Fibroblast of the aortic adventitia (primary cell): ENCODE measurements at regions not wholly inside any gene's neighbourhood (a gene's known extent, or its start where the extent isn't known, plus 50 kb on each side); places are given as distances from the start of the nearest gene placed in this dataset.
A peak's percentile ranks its signal among the peaks of the same experiment; 100 is the strongest.

ENCODE experiments used
- DNase-seq: peaks from one replicate; pipeline ENCODE4 v3.0.0-alpha.2; 2010; ENCODE audit warnings: low read depth
- H3K4me3 ChIP-seq: 2 replicates; pipeline ENCODE4 v1.5.1; 2011; ENCODE audit warnings: low read depth, mild to moderate bottlenecking, control low read depth, low read length, moderate library complexity
- CTCF ChIP-seq: IDR thresholded peaks from 2 replicates; pipeline ENCODE4 v1.5.1; 2011; ENCODE audit warnings: mild to moderate bottlenecking, low read length, control low read depth, inconsistent platforms; ENCODE audit not compliant: insufficient read depth

DNA sequence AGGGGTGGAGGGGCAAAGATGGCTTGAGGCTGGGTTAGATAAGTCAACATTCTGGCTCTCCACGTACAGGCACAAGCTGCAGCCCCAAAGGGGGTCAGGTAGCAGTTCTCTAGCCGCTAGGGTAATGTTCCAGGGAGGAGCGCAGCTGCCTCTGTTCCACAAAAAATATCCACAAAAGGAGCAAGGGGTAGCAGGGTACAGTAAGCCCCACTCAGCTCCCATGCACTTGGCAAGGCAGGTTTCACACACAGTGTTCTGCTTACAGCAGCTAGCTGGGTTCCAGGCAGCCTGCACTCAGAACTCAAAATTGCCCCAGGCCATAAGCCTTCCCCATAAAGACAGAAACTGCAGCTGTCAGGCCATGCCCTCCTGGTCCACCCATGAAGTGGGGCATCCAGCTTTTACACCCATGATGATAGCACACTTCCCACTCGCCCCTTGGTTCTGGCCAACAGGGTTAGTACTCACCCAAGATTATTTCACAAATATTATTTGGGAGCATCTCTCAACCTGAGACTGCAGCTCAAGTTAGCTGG, 130.0 kb downstream of the CYSLTR2 start:
- DNase-seq: no peak
- TF ChIP-seq CTCF: no peak
- H3K4me3 ChIP-seq: no peak overlapping the region

DNA sequence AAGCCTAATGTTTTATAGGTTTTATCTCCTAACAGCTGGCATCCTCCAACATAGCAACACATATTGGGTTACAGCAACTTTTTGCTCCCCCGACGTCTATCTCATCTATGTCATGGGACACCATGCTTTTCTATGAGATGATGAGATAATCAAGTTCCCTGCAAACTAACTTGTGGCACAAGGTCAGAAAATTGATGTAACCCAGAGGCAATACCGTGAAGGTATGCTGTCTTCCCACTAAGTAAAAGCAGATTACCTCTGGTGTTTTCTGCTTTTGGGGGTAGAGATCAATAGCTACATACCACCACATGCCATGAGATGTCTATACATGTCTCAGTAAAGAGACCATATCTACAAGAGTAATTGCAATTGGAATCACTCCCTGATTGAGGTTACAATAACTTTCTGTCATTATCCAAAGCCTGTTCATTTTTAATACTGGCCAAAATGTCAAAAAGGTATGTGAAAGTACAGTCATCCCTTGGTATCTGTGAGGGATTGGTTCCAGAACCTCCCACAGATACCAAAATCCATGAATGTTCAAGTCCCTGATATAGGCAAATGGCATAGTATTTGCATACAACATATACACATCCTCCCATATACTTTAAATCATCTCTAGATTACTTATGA, 131.3 kb downstream of the CYSLTR2 start:
- H3K4me3 ChIP-seq: no peak overlapping the region
- DNase-seq: peak; percentile 82
- no peak for TF ChIP-seq CTCF

DNA sequence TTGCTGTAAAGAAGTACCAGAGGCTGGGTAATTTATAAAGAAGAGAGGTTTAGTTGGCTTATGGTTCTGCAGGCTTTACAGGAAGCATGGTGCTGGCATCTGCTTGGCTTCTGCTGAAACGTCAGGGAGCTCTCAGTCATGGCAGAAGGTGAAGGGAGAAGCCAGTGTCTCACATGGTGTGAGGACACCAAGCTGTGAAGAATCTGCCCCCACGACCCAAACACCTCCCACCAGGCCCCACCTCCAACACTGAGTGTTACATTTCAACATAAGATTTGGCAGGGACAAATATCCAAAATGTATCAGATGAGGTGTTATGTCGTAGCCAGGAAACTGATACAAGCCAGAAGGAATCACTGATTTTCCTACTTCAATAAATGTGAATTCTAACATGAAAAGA, 136.5 kb downstream of the CYSLTR2 start:
- no peak for TF ChIP-seq CTCF
- DNase-seq: no peak

GRCh38 chr13:48790966-48791365, 137.2 kb downstream of the CYSLTR2 start:
- no peak for TF ChIP-seq CTCF
- H3K4me3 ChIP-seq: no peak overlapping the region
- no peak for DNase-seq

More for the DNA sequence above, 136.5 kb downstream of the CYSLTR2 start:
- no peak overlapping the region for H3K4me3 ChIP-seq

GRCh38 chr13:48797127-48797526, 143.4 kb downstream of the CYSLTR2 start:
- no peak for TF ChIP-seq CTCF
- H3K4me3 ChIP-seq: no peak overlapping the region
- no peak for DNase-seq

DNA sequence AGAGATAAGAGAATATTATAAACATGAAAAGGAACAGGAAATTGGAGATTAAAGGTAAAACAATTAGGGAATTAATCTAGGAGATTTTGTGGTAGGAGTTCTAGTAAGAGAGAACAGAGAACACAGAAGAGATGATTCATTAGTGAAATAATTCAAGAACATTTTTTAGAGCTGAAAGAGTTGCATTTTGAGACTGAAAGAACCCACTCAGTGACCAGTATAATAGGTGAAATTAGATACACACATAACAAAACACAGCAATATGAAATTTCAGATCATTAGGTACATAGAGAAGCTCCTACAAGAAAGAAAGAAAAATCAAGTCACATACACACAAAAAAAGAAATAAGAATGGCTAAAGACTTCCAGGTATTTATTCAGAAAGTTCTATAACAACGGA, 144.0 kb downstream of the CYSLTR2 start:
- H3K4me3 ChIP-seq: no peak overlapping the region
- DNase-seq: no peak
- TF ChIP-seq CTCF: no peak

GRCh38 chr13:48798180-48798579, 144.5 kb downstream of the CYSLTR2 start:
- DNase-seq: no peak
- TF ChIP-seq CTCF: no peak
- H3K4me3 ChIP-seq: no peak overlapping the region
